Astrocyte (in vitro differentiated cells and primary cell): ENCODE measurements at regions not wholly inside any gene's neighbourhood (a gene's known extent, or its start where the extent isn't known, plus 50 kb on each side); places are given as distances from the start of the nearest gene placed in this dataset.

ENCODE experiments used
- EZH2 ChIP-seq: IDR thresholded peaks from 2 replicates; pipeline ENCODE4 v1.6.1; 2012; ENCODE audit warnings: mild to moderate bottlenecking, low read length, inconsistent platforms; ENCODE audit not compliant: insufficient read depth
- TF ChIP-seq, protein P1 (sequence below): IDR thresholded peaks from 2 replicates; pipeline ENCODE4 v1.5.1; 2011; ENCODE audit warnings: low read depth, mild to moderate bottlenecking, inconsistent platforms, low read length, moderate library complexity; ENCODE audit not compliant: insufficient read depth

DNA sequence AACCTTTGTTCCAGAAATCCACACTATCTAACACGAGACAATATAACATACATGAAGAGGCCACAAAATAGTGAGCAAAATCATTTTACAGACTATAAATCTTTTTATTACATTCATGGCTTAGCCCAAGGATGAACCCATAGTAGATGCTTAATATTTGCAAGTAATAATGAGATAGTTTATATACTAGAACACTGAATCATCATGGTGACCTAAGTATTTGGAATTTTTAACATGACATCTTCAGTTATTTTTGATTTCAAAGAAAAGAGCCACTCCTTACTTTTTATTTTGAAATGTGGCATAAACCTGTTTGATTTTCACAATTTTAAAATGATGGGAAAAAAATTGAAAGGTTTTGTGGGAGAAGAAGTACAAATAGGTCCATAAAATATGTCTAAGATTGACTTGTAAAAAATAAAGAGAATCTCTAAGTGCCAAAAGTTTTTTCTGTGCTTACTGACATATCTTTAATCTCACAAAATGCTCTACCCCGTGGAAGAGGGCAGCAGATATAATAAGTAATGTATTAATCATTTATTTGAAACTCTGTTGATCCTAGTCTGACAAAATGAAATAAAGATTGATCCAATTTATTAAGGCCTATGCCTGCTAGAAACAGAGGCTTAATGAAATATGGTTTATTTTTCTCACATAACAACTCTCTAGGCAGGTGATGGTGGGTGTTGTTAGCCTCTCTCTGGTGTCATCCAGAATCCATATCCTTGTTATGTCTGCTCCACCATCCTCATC lies 224.5 kb upstream of the CENPE start:
- TF ChIP-seq, protein P1, sequence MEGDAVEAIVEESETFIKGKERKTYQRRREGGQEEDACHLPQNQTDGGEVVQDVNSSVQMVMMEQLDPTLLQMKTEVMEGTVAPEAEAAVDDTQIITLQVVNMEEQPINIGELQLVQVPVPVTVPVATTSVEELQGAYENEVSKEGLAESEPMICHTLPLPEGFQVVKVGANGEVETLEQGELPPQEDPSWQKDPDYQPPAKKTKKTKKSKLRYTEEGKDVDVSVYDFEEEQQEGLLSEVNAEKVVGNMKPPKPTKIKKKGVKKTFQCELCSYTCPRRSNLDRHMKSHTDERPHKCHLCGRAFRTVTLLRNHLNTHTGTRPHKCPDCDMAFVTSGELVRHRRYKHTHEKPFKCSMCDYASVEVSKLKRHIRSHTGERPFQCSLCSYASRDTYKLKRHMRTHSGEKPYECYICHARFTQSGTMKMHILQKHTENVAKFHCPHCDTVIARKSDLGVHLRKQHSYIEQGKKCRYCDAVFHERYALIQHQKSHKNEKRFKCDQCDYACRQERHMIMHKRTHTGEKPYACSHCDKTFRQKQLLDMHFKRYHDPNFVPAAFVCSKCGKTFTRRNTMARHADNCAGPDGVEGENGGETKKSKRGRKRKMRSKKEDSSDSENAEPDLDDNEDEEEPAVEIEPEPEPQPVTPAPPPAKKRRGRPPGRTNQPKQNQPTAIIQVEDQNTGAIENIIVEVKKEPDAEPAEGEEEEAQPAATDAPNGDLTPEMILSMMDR, result no peak
- no peak for TF ChIP-seq EZH2
